ACHN (cell line): ENCODE measurements at regions not wholly inside any gene's neighbourhood (a gene's known extent, or its start where the extent isn't known, plus 50 kb on each side); places are given as distances from the start of the nearest gene placed in this dataset.

Experiments used
- DNase-seq: peaks from one replicate; pipeline ENCODE4 v3.0.0-alpha.2; 2015
- in situ Hi-C: cut with HindIII; loops from 2 replicates; pipeline ENCODE4 v1.10.0; 2017; ENCODE audit warnings: low sequenced_read_pairs, low pct_ligation_motif_present, low pct_unique_long_range_greater_than_20kb

GRCh38 chr4:165709516-165709915 is 163.5 kb upstream of the TLL1 start:
- no peak for DNase-seq
- in situ Hi-C loops, result no loop called here

GRCh38 chr4:165709973-165710526 is 163.0 kb upstream of the TLL1 start:
- in situ Hi-C loops, result no loop called here
- no peak for DNase-seq

- DNase-seq, result no peak
- in situ Hi-C loops, result no loop called here
These were observed 161.6 kb upstream of the TLL1 start for GRCh38 chr4:165711436-165711835.

GRCh38 chr4:165711912-165712311 is 161.1 kb upstream of the TLL1 start:
- DNase-seq, result no peak
- in situ Hi-C loops, result no loop called here

GRCh38 chr4:165714650-165715049 is 158.4 kb upstream of the TLL1 start:
- DNase-seq, result no peak
- in situ Hi-C loops, result no loop called here

- DNase-seq, result no peak
- in situ Hi-C loops, result no loop called here
These were observed 157.8 kb upstream of the TLL1 start for GRCh38 chr4:165715211-165715610.

- in situ Hi-C loops, result no loop called here
- no peak for DNase-seq
These were observed 157.0 kb upstream of the TLL1 start for GRCh38 chr4:165715989-165716388.

GRCh38 chr4:165716472-165716871 is 156.6 kb upstream of the TLL1 start:
- DNase-seq, result no peak
- in situ Hi-C loops, result no loop called here

GRCh38 chr4:165718660-165719059 is 154.4 kb upstream of the TLL1 start:
- in situ Hi-C loops, result no loop called here
- no peak for DNase-seq

- DNase-seq, result no peak
- in situ Hi-C loops, result no loop called here
These were observed 152.5 kb upstream of the TLL1 start for GRCh38 chr4:165720411-165721082.

GRCh38 chr4:165721815-165722214 is 151.2 kb upstream of the TLL1 start:
- no peak for DNase-seq
- in situ Hi-C loops, result no loop called here

GRCh38 chr4:165723051-165723795 is 149.8 kb upstream of the TLL1 start:
- in situ Hi-C loops, result no loop called here
- no peak for DNase-seq

GRCh38 chr4:165724786-165725185 is 148.3 kb upstream of the TLL1 start:
- in situ Hi-C loops, result no loop called here

GRCh38 chr4:165725352-165725751 is 147.7 kb upstream of the TLL1 start:
- in situ Hi-C loops, result no loop called here
- DNase-seq, result no peak

More at GRCh38 chr4:165724786-165725185, 148.3 kb upstream of the TLL1 start:
- DNase-seq, result no peak

GRCh38 chr4:165726831-165727230 is 146.2 kb upstream of the TLL1 start:
- in situ Hi-C loops, result no loop called here
- DNase-seq, result no peak

GRCh38 chr4:165737309-165737972 is 135.6 kb upstream of the TLL1 start:
- in situ Hi-C loops, result no loop called here
- DNase-seq, result no peak

GRCh38 chr4:165738571-165738970 is 134.5 kb upstream of the TLL1 start:
- no peak for DNase-seq
- in situ Hi-C loops, result no loop called here

- DNase-seq, result no peak
- in situ Hi-C loops, result no loop called here
These were observed 132.1 kb upstream of the TLL1 start for GRCh38 chr4:165740911-165741310.

- in situ Hi-C loops, result no loop called here
- no peak for DNase-seq
These were observed 129.6 kb upstream of the TLL1 start for GRCh38 chr4:165743422-165743821.
